BJ (cell line): ENCODE measurements at regions not wholly inside any gene's neighbourhood (a gene's known extent, or its start where the extent isn't known, plus 50 kb on each side); places are given as distances from the start of the nearest gene placed in this dataset.
"Not testable (repeated sequence)": the region's sequence is repeated elsewhere in the genome, so short reads cannot be mapped to it uniquely, and the experiment has no call there.

Source experiments
- CTCF ChIA-PET: fragments of 350-600 bp; formaldehyde crosslinking; extraction: SDS; loops from one replicate; lab custom pipeline; 2021; ENCODE audit warnings: antibody characterized with exemption, inconsistent platforms; lab: Yijun Ruan, JAX
- POLR2A ChIA-PET: fragments of 300-600 bp; sonication (Branson Sonifier 250); formaldehyde crosslinking; extraction: SDS; loops from one replicate; lab custom pipeline; 2021; ENCODE audit warnings: antibody characterized with exemption; lab: Charles Lee
- DNase-seq: peaks from one replicate; pipeline ENCODE4 v3.0.0-alpha.2; 2011; ENCODE audit warnings: low read depth
- H3K27me3 ChIP-seq: 2 replicates; pipeline ENCODE4 v1.6.0; 2011; ENCODE audit warnings: low read length; ENCODE audit not compliant: control insufficient read depth, insufficient read depth
- H3K36me3 ChIP-seq: 2 replicates; pipeline ENCODE4 v1.5.1; 2011; ENCODE audit warnings: low read length; ENCODE audit not compliant: control insufficient read depth, insufficient read depth
- H3K4me3 ChIP-seq: 2 replicates; pipeline ENCODE4 v1.5.1; 2011; ENCODE audit warnings: low read depth, mild to moderate bottlenecking, control low read depth, low read length
- TF ChIP-seq, protein P1 (sequence below): IDR thresholded peaks from 2 replicates; pipeline ENCODE4 v1.5.1; 2011; ENCODE audit warnings: low read depth, mild to moderate bottlenecking, control low read depth, inconsistent platforms, low read length, moderate library complexity; ENCODE audit not compliant: insufficient read depth

DNA sequence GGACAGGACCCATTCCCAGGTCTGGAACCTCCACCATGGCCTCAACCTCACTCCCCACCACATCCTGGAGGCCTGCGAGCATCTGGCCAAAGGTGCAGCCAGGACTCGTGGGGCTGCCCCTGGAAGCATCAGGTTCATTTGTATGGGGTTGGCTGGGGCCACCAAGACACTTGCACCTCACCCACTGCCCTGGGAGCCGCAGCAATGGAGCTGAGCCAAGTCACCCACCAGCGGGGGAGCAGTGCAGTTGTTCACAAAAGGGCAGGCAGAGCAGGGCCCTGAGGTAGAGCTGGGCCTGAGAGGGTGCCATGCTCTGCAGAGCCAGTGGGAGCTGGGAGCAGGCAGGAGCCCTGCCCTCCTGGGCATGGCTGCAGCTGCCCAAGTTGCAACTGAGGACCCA is 163.5 kb downstream of the FAM47A start:
- no peak for DNase-seq

GRCh38 chrX:33949300-33949699 is 182.8 kb downstream of the FAM47A start:
- DNase-seq = no peak
- ChIA-PET POLR2A (no interaction called here), CTCF (no interaction called here)
- no peaks in the 10 kb centered on the region for H3K27me3 ChIP-seq
- H3K4me3 ChIP-seq = no peak overlapping the region
- TF ChIP-seq, protein P1, sequence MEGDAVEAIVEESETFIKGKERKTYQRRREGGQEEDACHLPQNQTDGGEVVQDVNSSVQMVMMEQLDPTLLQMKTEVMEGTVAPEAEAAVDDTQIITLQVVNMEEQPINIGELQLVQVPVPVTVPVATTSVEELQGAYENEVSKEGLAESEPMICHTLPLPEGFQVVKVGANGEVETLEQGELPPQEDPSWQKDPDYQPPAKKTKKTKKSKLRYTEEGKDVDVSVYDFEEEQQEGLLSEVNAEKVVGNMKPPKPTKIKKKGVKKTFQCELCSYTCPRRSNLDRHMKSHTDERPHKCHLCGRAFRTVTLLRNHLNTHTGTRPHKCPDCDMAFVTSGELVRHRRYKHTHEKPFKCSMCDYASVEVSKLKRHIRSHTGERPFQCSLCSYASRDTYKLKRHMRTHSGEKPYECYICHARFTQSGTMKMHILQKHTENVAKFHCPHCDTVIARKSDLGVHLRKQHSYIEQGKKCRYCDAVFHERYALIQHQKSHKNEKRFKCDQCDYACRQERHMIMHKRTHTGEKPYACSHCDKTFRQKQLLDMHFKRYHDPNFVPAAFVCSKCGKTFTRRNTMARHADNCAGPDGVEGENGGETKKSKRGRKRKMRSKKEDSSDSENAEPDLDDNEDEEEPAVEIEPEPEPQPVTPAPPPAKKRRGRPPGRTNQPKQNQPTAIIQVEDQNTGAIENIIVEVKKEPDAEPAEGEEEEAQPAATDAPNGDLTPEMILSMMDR = no peak
- no peaks in the 10 kb centered on the region for H3K36me3 ChIP-seq

More for the DNA sequence above, 163.5 kb downstream of the FAM47A start:
- Histone ChIP-seq H3K4me3 (no peak overlapping the region), H3K36me3 (no peaks in the 10 kb centered on the region), H3K27me3 (no peaks in the 10 kb centered on the region)
- TF ChIP-seq, protein P1 = no peak
- CTCF ChIA-PET = no interaction called here
- POLR2A ChIA-PET = no interaction called here

- DNase-seq, H3K27me3 ChIP-seq, POLR2A ChIA-PET, H3K4me3 ChIP-seq, CTCF ChIA-PET, H3K36me3 ChIP-seq: not testable (repeated sequence)
Observed at GRCh38 chrX:33926249-33926648, 205.9 kb downstream of the FAM47A start.

GRCh38 chrX:33923262-33923661 is 208.9 kb downstream of the FAM47A start:
- POLR2A ChIA-PET = no interaction called here

GRCh38 chrX:33909836-33910235 is 222.3 kb downstream of the FAM47A start:
- POLR2A ChIA-PET = no interaction called here
- CTCF ChIA-PET = no interaction called here
- TF ChIP-seq, protein P1 = no peak
- DNase-seq = no peak
- Histone ChIP-seq H3K36me3 (no peaks in the 10 kb centered on the region), H3K4me3 (no peak overlapping the region), H3K27me3 (no peaks in the 10 kb centered on the region)

More at GRCh38 chrX:33923262-33923661, 208.9 kb downstream of the FAM47A start:
- DNase-seq = no peak
- TF ChIP-seq, protein P1 = no peak
- Histone ChIP-seq H3K4me3 (no peak overlapping the region), H3K27me3 (no peaks in the 10 kb centered on the region), H3K36me3 (no peaks in the 10 kb centered on the region)
- CTCF ChIA-PET = no interaction called here

DNA sequence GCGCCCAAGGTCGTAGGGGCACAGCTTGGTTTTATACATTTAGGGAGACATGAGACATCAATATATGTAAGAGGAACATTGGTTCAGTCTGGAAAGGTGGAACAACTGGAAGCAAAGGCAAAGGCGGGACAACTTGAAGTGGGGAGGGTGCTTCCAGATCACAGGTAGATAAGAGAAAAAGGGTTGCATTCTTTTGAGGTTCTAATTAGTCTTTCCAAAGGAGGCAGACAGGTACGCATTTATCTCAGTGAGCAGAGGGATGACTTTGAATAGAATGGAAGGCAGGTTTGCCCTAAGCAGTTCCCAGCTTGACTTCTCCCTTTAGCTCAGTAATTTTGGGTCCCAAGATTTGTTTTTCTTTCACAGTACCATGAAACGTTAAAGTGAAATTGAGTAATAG is 223.2 kb downstream of the FAM47A start:
- POLR2A ChIA-PET = no interaction called here
- DNase-seq = no peak
- no peaks in the 10 kb centered on the region for H3K27me3 ChIP-seq
- TF ChIP-seq, protein P1 = no peak
- H3K4me3 ChIP-seq = no peak overlapping the region
- CTCF ChIA-PET = no interaction called here
- no peaks in the 10 kb centered on the region for H3K36me3 ChIP-seq
